HEK293T (cell line): ENCODE measurements at regions not wholly inside any gene's neighbourhood (a gene's known extent, or its start where the extent isn't known, plus 50 kb on each side); places are given as distances from the start of the nearest gene placed in this dataset.
"Not testable (repeated sequence)": the region's sequence is repeated elsewhere in the genome, so short reads cannot be mapped to it uniquely, and the experiment has no call there.

ENCODE experiments used
- CTCF ChIA-PET: fragments of 350-600 bp; formaldehyde crosslinking; extraction: SDS; loops from one replicate; lab custom pipeline; 2021; ENCODE audit warnings: antibody characterized with exemption, inconsistent platforms; lab: Yijun Ruan, JAX
- POLR2A ChIA-PET: fragments of 350-600 bp; formaldehyde crosslinking; extraction: SDS; loops from one replicate; lab custom pipeline; 2020; ENCODE audit warnings: antibody characterized with exemption, inconsistent platforms; lab: Yijun Ruan, JAX
- DNase-seq: peaks from one replicate; pipeline ENCODE4 v3.0.0; 2012; ENCODE audit warnings: mixed read lengths; ENCODE audit errors: extremely low spot score
- ARNT ChIP-seq: fragments of 450-650 bp; IDR thresholded peaks from 2 replicates; pipeline ENCODE4 v1.6.1; 2017; ENCODE audit warnings: mild to moderate bottlenecking
- BHLHE40 ChIP-seq: fragments of 450-650 bp; IDR thresholded peaks from 2 replicates; pipeline ENCODE4 v1.6.1; 2016; ENCODE audit warnings: mild to moderate bottlenecking, moderate library complexity, borderline replicate concordance
- CTBP1 ChIP-seq: fragments of 450-650 bp; IDR thresholded peaks from 2 replicates; pipeline ENCODE4 v1.6.1; 2016; ENCODE audit warnings: borderline replicate concordance
- ELF4 ChIP-seq: fragments of 450-650 bp; IDR thresholded peaks from 2 replicates; pipeline ENCODE4 v1.6.1; 2017; ENCODE audit warnings: antibody characterized with exemption
- FOXA1 ChIP-seq: fragments of 450-650 bp; IDR thresholded peaks from 2 replicates; pipeline ENCODE4 v1.6.1; 2016; ENCODE audit warnings: mild to moderate bottlenecking
- FOXK2 ChIP-seq: fragments of 450-650 bp; IDR thresholded peaks from 2 replicates; pipeline ENCODE4 v1.6.1; 2016; ENCODE audit warnings: mild to moderate bottlenecking
- FOXM1 ChIP-seq: fragments of 450-650 bp; IDR thresholded peaks from 2 replicates; pipeline ENCODE4 v1.6.1; 2017; ENCODE audit warnings: mild to moderate bottlenecking, borderline replicate concordance
- HDGF ChIP-seq: fragments of 450-650 bp; IDR thresholded peaks from 2 replicates; pipeline ENCODE4 v1.6.1; 2017; ENCODE audit warnings: antibody characterized with exemption, borderline replicate concordance
- L3MBTL2 ChIP-seq: fragments of 450-650 bp; conservative IDR thresholded peaks from 2 replicates; pipeline ENCODE4 v1.6.1; 2016; ENCODE audit warnings: mild to moderate bottlenecking
- LEF1 ChIP-seq: fragments of 450-650 bp; IDR thresholded peaks from 2 replicates; pipeline ENCODE4 v1.6.1; 2017; ENCODE audit warnings: mild to moderate bottlenecking, borderline replicate concordance
- NFRKB ChIP-seq: fragments of 450-650 bp; IDR thresholded peaks from 2 replicates; pipeline ENCODE4 v1.6.1; 2016; ENCODE audit warnings: mild to moderate bottlenecking, moderate library complexity
- SP1 ChIP-seq: fragments of 450-650 bp; IDR thresholded peaks from 2 replicates; pipeline ENCODE4 v1.6.1; 2017
- SUZ12 ChIP-seq: fragments of 450-650 bp; IDR thresholded peaks from 2 replicates; pipeline ENCODE4 v1.6.1; 2016; ENCODE audit warnings: mild to moderate bottlenecking
- TARDBP ChIP-seq: fragments of 450-650 bp; IDR thresholded peaks from 2 replicates; pipeline ENCODE4 v1.6.1; 2016
- ZNF384 ChIP-seq: fragments of 450-650 bp; IDR thresholded peaks from 2 replicates; pipeline ENCODE4 v1.6.1; 2016
- TF ChIP-seq, protein P1 (sequence below): fragments of 450-650 bp; IDR thresholded peaks from 2 replicates; pipeline ENCODE4 v1.6.1; 2016

DNA sequence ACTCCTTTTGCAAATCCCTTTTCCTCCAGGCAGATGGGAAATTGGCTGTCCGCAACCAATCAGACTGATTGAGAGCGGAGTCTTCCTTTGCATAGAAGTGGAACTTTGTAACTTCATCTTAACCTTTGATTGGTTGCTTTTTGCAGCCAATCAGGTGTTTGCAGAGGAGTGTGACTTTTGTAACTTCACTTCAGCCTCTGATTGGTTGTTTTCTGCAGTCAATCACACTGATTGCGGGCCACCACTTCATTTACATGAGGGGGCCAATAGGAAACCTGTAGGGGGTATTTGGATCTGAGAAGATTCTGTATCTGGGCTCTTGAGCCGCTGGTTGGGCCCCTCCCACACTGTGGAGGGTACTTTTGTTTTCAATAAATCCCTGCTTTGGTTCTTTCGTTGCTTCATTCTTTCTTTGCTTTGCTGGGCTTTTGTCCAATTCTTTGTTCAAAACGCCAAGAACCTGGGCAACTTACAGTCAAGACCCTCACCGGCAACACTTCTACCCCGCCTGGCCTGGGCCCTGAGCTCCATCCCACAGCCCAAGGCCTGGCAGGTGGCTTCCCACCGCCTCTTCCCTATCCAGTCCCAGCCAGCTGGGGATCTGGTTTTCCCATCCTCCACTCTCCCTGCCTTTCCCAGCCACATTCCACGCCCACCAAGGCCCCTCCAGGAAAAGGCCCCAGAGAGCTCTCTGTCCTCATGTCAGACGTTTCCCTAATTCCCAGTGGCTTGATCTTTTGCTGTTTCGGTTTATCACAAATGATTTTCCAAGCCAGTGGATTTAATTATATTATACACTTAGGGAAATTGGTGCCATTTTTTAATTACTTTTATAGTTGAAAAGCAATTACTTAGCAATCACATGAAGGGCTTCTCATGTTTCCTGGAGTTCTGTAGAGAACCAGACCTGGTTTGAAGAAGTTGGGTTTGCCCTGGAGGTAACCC, 110.2 kb upstream of the STX18 start:
- TF ChIP-seq, protein P1, sequence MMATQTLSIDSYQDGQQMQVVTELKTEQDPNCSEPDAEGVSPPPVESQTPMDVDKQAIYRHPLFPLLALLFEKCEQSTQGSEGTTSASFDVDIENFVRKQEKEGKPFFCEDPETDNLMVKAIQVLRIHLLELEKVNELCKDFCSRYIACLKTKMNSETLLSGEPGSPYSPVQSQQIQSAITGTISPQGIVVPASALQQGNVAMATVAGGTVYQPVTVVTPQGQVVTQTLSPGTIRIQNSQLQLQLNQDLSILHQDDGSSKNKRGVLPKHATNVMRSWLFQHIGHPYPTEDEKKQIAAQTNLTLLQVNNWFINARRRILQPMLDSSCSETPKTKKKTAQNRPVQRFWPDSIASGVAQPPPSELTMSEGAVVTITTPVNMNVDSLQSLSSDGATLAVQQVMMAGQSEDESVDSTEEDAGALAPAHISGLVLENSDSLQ = peak; percentile 88
- TF ChIP-seq BHLHE40 = no peak
- ChIA-PET CTCF (no interaction called here), POLR2A (no interaction called here)
- DNase-seq = no peak

DNA sequence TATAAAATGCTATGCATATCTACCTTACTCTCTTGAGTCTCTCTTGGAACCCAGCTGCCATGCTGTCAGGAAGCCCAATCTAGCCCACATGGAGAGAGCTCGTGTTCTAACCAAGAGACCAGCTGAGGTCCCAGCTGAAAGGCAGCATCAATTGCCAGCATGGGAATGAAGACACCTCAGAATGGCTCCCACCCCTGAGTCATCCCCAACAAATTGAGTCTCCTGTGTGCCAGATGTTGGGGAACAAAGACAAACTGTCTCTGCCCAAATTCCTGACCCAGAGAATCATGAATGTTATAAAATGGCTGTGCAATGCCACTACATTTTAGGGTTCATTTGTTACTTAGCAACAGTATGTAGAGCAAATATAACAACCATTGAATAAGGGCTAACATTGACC, 105.2 kb upstream of the STX18 start:
- ChIA-PET POLR2A (no interaction called here), CTCF (no interaction called here)
- TF ChIP-seq ARNT (no peak), ZNF384 (no peak), L3MBTL2 (no peak), ELF4 (no peak), CTBP1 (no peak), FOXK2 (no peak), SP1 (no peak), LEF1 (no peak), SUZ12 (no peak), FOXA1 (no peak), NFRKB (no peak)
- DNase-seq = no peak

DNA sequence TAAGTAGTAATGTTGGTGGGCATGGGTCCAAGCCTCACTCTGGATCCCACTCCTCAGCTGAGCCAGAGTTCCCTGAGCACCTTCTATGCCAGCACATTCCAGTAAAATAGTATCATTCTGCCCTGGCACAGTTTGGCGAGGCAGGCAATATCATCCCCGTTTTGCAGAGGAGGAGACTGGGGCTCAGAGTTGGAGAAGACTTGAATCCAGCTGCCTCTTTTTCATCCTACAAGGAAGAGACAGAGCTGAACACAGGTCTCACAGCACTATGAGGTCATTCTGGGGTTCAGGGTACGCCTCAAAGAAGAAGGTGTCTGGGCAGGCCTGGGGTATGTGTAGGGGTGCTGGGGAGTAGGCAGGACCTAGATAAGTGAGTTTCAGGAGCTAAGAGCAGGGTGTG, 103.9 kb upstream of the STX18 start:
- CTCF ChIA-PET = no interaction called here
- TF ChIP-seq FOXK2 (no peak), SP1 (no peak), ARNT (no peak), CTBP1 (no peak), ELF4 (no peak), L3MBTL2 (no peak), ZNF384 (no peak)
- DNase-seq = no peak
- POLR2A ChIA-PET = no interaction called here

- DNase-seq, POLR2A ChIA-PET, CTCF ChIA-PET: not testable (repeated sequence)
Measured at GRCh38 chr4:4644277-4644676, 102.4 kb upstream of the STX18 start.

DNA sequence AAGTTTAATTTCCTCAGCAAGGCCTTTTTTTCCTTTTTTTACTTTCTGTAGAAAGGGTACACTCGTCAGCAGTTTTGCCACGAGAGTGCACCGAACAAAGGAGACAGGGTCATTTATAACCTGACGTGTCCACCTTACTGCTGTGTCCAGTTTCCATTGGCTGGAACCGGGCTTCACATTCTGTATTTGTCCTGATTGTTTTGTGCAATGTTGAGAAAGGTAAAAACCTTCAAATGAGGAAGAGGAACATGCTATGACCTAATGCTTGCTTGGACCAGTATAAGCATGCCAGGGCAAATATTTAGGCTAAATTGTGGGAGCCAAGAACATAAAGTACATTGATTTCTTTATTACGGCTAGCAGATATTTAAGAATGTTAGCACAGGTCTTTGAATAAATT, 101.9 kb upstream of the STX18 start:
- POLR2A ChIA-PET, DNase-seq, CTCF ChIA-PET: not testable (repeated sequence)

- ChIA-PET POLR2A (no interaction called here), CTCF (no interaction called here)
- no peak for DNase-seq
- TF ChIP-seq FOXM1 (no peak), SUZ12 (no peak), TARDBP (no peak)
Measured at GRCh38 chr4:4643306-4643705, 101.5 kb upstream of the STX18 start.

GRCh38 chr4:4642496-4643000, 100.7 kb upstream of the STX18 start:
- ChIA-PET POLR2A (no interaction called here), CTCF (no interaction called here)
- TF ChIP-seq ARNT (no peak), LEF1 (no peak), NFRKB (no peak), BHLHE40 (no peak), L3MBTL2 (no peak), FOXA1 (no peak), SUZ12 (no peak), HDGF (no peak), TARDBP (no peak), FOXM1 (no peak), FOXK2 (no peak), CTBP1 (no peak), ELF4 (no peak), ZNF384 (no peak), SP1 (no peak)
- TF ChIP-seq, protein P1 = no peak
- DNase-seq = no peak

DNA sequence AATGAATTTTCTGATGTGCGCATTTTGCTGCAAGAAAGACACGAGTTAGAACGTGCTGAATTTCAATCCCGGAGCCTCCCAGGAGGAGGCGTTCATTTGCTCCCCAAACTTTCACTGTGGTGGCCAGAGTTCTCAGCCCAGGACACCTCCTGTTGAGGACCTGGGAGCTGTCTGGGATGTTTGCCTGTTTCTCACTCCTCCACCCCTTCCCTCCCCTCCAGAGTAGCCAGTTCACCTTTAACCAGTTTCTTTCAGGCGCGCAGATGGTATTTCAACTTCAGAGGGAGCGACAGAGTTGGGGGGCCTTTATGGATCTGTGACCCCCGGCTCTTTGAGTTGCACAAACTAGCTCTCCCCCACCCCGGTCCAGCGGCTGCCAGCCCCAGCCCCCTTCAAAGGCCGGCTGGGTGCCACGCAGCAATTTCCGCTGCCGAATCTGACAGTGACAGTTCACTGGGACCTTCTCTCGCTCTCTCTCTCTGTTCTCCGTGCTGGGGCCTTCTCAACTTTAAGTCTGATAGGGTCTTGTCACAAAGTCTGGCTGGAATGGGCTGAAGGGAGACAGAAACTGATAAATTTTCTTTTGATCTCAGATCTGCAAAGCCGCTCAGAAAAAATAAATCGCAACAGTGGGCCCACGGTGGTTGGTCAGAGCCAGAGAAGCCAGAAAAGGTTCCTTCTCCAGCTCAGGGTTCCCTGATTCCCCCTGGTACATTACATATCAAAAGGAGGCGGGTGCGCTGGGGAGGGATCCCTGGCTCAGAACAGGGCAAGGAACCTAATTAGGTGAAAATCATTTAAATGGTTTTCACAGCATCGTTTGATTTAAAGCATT, 100.0 kb upstream of the STX18 start:
- ChIA-PET POLR2A (no interaction called here), CTCF (no interaction called here)
- TF ChIP-seq ELF4 (no peak), ARNT (no peak), NFRKB (no peak), SP1 (no peak)
- TF ChIP-seq, protein P1 = no peak
- no peak for DNase-seq
